H9 (cell line): ENCODE measurements at regions not wholly inside any gene's neighbourhood (a gene's known extent, or its start where the extent isn't known, plus 50 kb on each side); places are given as distances from the start of the nearest gene placed in this dataset.

ENCODE experiments used
- DNase-seq: peaks from one replicate; pipeline ENCODE4 v3.0.0-alpha.2; 2017
- H2AFZ ChIP-seq: one replicate; pipeline ENCODE4 v1.6.1; 2013; ENCODE audit warnings: mild to moderate bottlenecking, low read length, control low read depth, moderate library complexity
- H2AK5ac ChIP-seq: 2 replicates; pipeline ENCODE4 v1.6.1; 2013; ENCODE audit warnings: low read length, control low read depth, mixed read lengths; ENCODE audit not compliant: insufficient read length
- H2BK120ac ChIP-seq: one replicate; pipeline ENCODE4 v1.6.1; 2013; ENCODE audit warnings: low read depth, mild to moderate bottlenecking, low read length, control low read depth, inconsistent platforms; ENCODE audit not compliant: poor library complexity, severe bottlenecking
- H2BK12ac ChIP-seq: 2 replicates; pipeline ENCODE4 v1.6.1; 2013; ENCODE audit warnings: low read length, control low read depth, mixed read lengths, low read depth; ENCODE audit not compliant: insufficient read length
- H2BK15ac ChIP-seq: 2 replicates; pipeline ENCODE4 v1.6.1; 2013; ENCODE audit warnings: low read depth, low read length, control low read depth
- H2BK20ac ChIP-seq: one replicate; pipeline ENCODE4 v1.6.1; 2013; ENCODE audit warnings: low read depth, mild to moderate bottlenecking, low read length, control low read depth, inconsistent platforms; ENCODE audit not compliant: poor library complexity, severe bottlenecking
- H2BK5ac ChIP-seq: 2 replicates; pipeline ENCODE4 v1.6.1; 2013; ENCODE audit warnings: low read length, control low read depth, mixed read lengths; ENCODE audit not compliant: insufficient read length
- H3K14ac ChIP-seq: 2 replicates; pipeline ENCODE4 v1.6.1; 2013; ENCODE audit warnings: low read length, control low read depth; ENCODE audit not compliant: insufficient read depth
- H3K18ac ChIP-seq: 2 replicates; pipeline ENCODE4 v1.6.1; 2013; ENCODE audit warnings: low read depth, mild to moderate bottlenecking, mixed read lengths, low read length, control low read depth; ENCODE audit not compliant: insufficient read length
- H3K23ac ChIP-seq: 2 replicates; pipeline ENCODE4 v1.6.1; 2013; ENCODE audit warnings: low read length, control low read depth, mixed read lengths, low read depth; ENCODE audit not compliant: insufficient read length
- H3K23me2 ChIP-seq: 2 replicates; pipeline ENCODE4 v1.6.1; 2013; ENCODE audit warnings: low read depth, mild to moderate bottlenecking, mixed read lengths, low read length, control low read depth; ENCODE audit not compliant: insufficient read length, poor library complexity, severe bottlenecking
- H3K27ac ChIP-seq: 2 replicates; pipeline ENCODE4 v1.5.1; 2013; ENCODE audit warnings: low read length, control low read depth, mixed read lengths, low read depth; ENCODE audit not compliant: insufficient read length
- H3K27me3 ChIP-seq: 2 replicates; pipeline ENCODE4 v1.6.1; 2013; ENCODE audit warnings: low read length, control low read depth, inconsistent platforms; ENCODE audit not compliant: insufficient read depth
- H3K4ac ChIP-seq: 2 replicates; pipeline ENCODE4 v1.6.1; 2013; ENCODE audit warnings: low read depth, mild to moderate bottlenecking, control low read depth, inconsistent platforms, low read length, moderate library complexity
- H3K4me1 ChIP-seq: 2 replicates; pipeline ENCODE4 v1.6.1; 2013; ENCODE audit warnings: low read length, control low read depth, inconsistent platforms; ENCODE audit not compliant: insufficient read depth
- H3K4me2 ChIP-seq: 2 replicates; pipeline ENCODE4 v1.6.1; 2013; ENCODE audit warnings: low read length, control low read depth, mixed read lengths; ENCODE audit not compliant: insufficient read length, insufficient read depth
- H3K56ac ChIP-seq: 2 replicates; pipeline ENCODE4 v1.6.1; 2013; ENCODE audit warnings: low read depth, mild to moderate bottlenecking, mixed read lengths, low read length, control low read depth; ENCODE audit not compliant: insufficient read length
- H3K79me1 ChIP-seq: 2 replicates; pipeline ENCODE4 v1.6.1; 2013; ENCODE audit warnings: low read depth, mild to moderate bottlenecking, moderate library complexity, low read length, control low read depth, inconsistent platforms; ENCODE audit not compliant: insufficient read depth, poor library complexity, severe bottlenecking
- H3K79me2 ChIP-seq: 2 replicates; pipeline ENCODE4 v1.6.1; 2013; ENCODE audit warnings: low read length, control low read depth, inconsistent platforms; ENCODE audit not compliant: insufficient read depth
- H3K9ac ChIP-seq: 2 replicates; pipeline ENCODE4 v1.6.1; 2013; ENCODE audit warnings: low read length, control low read depth, mixed read lengths; ENCODE audit not compliant: insufficient read length; ENCODE audit errors: extremely low read depth
- H3K9me3 ChIP-seq: one replicate; pipeline ENCODE4 v1.6.1; 2013; ENCODE audit warnings: low read depth, low read length, inconsistent platforms; ENCODE audit not compliant: control insufficient read depth
- H3T11ph ChIP-seq: one replicate; pipeline ENCODE4 v1.6.1; 2013; ENCODE audit warnings: mild to moderate bottlenecking, low read length, control low read depth, inconsistent platforms
- H4K20me1 ChIP-seq: one replicate; pipeline ENCODE4 v1.6.1; 2013; ENCODE audit not compliant: control insufficient read depth, insufficient read length, insufficient read depth
- H4K5ac ChIP-seq: 2 replicates; pipeline ENCODE4 v1.6.1; 2013; ENCODE audit warnings: low read depth, mild to moderate bottlenecking, mixed read lengths, low read length, control low read depth; ENCODE audit not compliant: insufficient read length
- H4K8ac ChIP-seq: replicated peaks from 2 replicates; pipeline ENCODE4 v1.6.1; 2013; ENCODE audit warnings: low read length, control low read depth, mixed read lengths, low read depth; ENCODE audit not compliant: insufficient read length
- H4K91ac ChIP-seq: 2 replicates; pipeline ENCODE4 v1.6.1; 2013; ENCODE audit warnings: low read depth, mild to moderate bottlenecking, moderate library complexity, mixed read lengths, low read length, control low read depth; ENCODE audit not compliant: insufficient read length
- H3K27ac Mint-ChIP-seq, 3 experiments: 2 replicates in 2 of 3; 3 replicates in 1 of 3; pipeline ENCODE4 v1.8.0; 2020 to 2021; ENCODE audit warnings: mixed read lengths in 3 of 3, mild to moderate bottlenecking in 1 of 3, moderate library complexity in 1 of 3
- H3K27me3 Mint-ChIP-seq: 2 replicates; pipeline ENCODE4 v1.8.0; 2021; ENCODE audit warnings: low read depth, mild to moderate bottlenecking, moderate library complexity, mixed read lengths
- H3K36me3 Mint-ChIP-seq, 3 experiments: 2 replicates in 2 of 3; 3 replicates in 1 of 3; pipeline ENCODE4 v1.8.0; 2020 to 2021; ENCODE audit warnings: low read depth in 3 of 3, mixed read lengths in 3 of 3; ENCODE audit not compliant: insufficient read depth in 1 of 3
- H3K4me1 Mint-ChIP-seq, 2 experiments: 2 replicates each; pipeline ENCODE4 v1.8.0; 2020; ENCODE audit warnings: mixed read lengths in 2 of 2
- H3K4me3 Mint-ChIP-seq, 2 experiments: 2 replicates in 1 of 2; 3 replicates in 1 of 2; pipeline ENCODE4 v1.8.0; 2020 to 2021; ENCODE audit warnings: mild to moderate bottlenecking in 2 of 2, mixed read lengths in 2 of 2, moderate library complexity in 1 of 2
- H3K9me3 Mint-ChIP-seq, 2 experiments: 2 replicates in 1 of 2; 3 replicates in 1 of 2; pipeline ENCODE4 v1.8.0; 2020; ENCODE audit warnings: mild to moderate bottlenecking in 2 of 2, mixed read lengths in 2 of 2, moderate library complexity in 1 of 2
- WGBS: extraction: QIAGEN DNeasy Blood & Tissue Kit; methylation state at CpG from one replicate; pipeline ENCODE4 v1.1.7; 2013; ENCODE audit warnings: missing lambda C conversion rate, low lambda C conversion rate, mixed read lengths; ENCODE audit not compliant: insufficient read length; ENCODE audit errors: extremely low coverage; 5-methylcytosine and 5-hydroxymethylcytosine counted together
- TF ChIP-seq, protein P1 (sequence below): fragments of 200-600 bp; sonication (generic); conservative IDR thresholded peaks from 3 replicates; pipeline ENCODE4 v1.8.0; 2021; ENCODE audit warnings: antibody characterized with exemption, mild to moderate bottlenecking

DNA sequence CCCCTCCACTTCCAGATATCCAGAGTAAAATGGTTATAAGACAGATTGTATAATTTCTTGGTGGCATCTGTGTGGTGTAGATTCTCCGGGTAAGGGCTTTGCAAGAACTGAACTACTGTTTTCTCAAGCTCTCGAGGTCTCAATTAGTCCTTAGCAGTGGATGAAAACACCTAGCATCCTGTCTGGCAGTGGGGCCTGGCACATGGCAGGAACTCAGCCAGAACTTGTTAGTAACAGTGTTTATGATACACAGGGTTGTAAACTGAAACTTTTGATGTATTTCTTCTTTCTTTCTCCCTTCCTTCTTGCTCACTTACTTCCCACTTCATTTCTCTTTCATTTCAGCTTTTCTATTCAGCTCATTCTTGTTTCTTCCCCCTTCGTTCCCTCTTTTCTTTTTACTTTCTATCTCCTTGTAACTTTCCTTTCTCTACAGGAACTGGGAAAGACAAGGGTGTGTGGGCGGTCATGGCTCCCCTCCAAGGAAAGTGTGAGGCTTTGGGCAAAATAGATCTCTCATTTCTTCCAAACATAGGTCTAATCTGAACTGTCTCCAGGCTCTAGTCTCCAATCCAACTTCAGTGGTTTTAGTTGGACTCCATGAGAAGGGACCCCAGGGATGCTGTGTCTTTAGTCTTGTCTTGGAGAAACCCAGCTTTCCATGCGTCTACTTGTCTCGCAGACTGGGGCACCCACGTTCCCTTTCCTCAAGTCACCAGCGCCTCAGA, 159.7 kb downstream of the PAH start:
- no peak overlapping the region for H3K27ac ChIP-seq
- H2BK15ac ChIP-seq = no peak overlapping the region
- no peaks in the 10 kb centered on the region for H3K4me1 ChIP-seq
- H4K5ac ChIP-seq = no peak overlapping the region
- TF ChIP-seq, protein P1, sequence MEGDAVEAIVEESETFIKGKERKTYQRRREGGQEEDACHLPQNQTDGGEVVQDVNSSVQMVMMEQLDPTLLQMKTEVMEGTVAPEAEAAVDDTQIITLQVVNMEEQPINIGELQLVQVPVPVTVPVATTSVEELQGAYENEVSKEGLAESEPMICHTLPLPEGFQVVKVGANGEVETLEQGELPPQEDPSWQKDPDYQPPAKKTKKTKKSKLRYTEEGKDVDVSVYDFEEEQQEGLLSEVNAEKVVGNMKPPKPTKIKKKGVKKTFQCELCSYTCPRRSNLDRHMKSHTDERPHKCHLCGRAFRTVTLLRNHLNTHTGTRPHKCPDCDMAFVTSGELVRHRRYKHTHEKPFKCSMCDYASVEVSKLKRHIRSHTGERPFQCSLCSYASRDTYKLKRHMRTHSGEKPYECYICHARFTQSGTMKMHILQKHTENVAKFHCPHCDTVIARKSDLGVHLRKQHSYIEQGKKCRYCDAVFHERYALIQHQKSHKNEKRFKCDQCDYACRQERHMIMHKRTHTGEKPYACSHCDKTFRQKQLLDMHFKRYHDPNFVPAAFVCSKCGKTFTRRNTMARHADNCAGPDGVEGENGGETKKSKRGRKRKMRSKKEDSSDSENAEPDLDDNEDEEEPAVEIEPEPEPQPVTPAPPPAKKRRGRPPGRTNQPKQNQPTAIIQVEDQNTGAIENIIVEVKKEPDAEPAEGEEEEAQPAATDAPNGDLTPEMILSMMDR = no peak
- no peaks in the 10 kb centered on the region for H3K9me3 ChIP-seq
- H4K20me1 ChIP-seq = no peaks in the 10 kb centered on the region
- H3K9ac ChIP-seq = no peak overlapping the region
- H3K27me3 Mint-ChIP-seq = no peaks in the 10 kb centered on the region
- no peak for DNase-seq
- no peak overlapping the region for H2AK5ac ChIP-seq
- no peak overlapping the region for H3K14ac ChIP-seq
- H2BK5ac ChIP-seq = no peak overlapping the region
- H3K4ac ChIP-seq = no peak overlapping the region
- H3K18ac ChIP-seq = no peak overlapping the region
- H3K79me1 ChIP-seq = no peaks in the 10 kb centered on the region
- no peak overlapping the region for H2BK120ac ChIP-seq
- no peaks in the 10 kb centered on the region for H3K36me3 Mint-ChIP-seq
- no peak overlapping the region for H4K91ac ChIP-seq
- H3T11ph ChIP-seq = no peak overlapping the region
- no peak overlapping the region for H2BK20ac ChIP-seq
- no peak overlapping the region for H3K56ac ChIP-seq
- H2AFZ ChIP-seq = no peak overlapping the region
- no peak overlapping the region for H3K27ac Mint-ChIP-seq
- no peaks in the 10 kb centered on the region for H3K27me3 ChIP-seq
- no peak overlapping the region for H3K23ac ChIP-seq
- no peak overlapping the region for H3K4me3 Mint-ChIP-seq
- peaks cover 0 to 3% of the 10 kb centered on the region in 2 experiments; a peak in 1 of 5 replicates for H3K9me3 Mint-ChIP-seq
- no peaks in the 10 kb centered on the region for H3K23me2 ChIP-seq
- H4K8ac ChIP-seq = no peak overlapping the region
- H3K4me1 Mint-ChIP-seq = peaks cover 8 to 9% of the 10 kb centered on the region in 2 experiments
- no peak overlapping the region for H2BK12ac ChIP-seq
- WGBS = no CpG with 5 or more reads among the region's 8 CpGs
- H3K4me2 ChIP-seq = no peak overlapping the region
- no peaks in the 10 kb centered on the region for H3K79me2 ChIP-seq
